ENCODE measurements at regions not wholly inside any gene's neighbourhood (a gene's known extent, or its start where the extent isn't known, plus 50 kb on each side); places are given as distances from the start of the nearest gene placed in this dataset.

DNA sequence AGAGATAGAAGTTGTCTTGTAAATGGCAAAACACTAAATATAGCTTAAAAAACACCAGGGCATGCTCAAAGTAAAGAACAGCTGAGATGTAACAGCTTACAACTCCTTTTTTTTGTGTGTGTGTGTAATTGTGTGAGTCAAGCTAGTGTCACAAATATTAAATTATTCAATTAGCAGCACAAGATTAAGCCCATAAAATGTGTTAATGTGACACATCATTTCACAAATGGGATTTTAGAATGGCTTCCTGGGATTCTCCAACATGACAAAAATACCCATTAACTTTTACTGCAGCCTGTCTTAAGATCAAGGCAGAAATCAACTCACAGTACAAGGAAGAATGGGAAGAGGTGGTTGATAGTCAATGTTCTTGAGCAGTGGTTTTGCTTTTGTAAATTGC lies 251.4 kb downstream of the KIF20B start:
- H3K9ac ChIP-seq (ENCODE audit: low read length): no peak overlapping the region
- no peak overlapping the region for H3K4me3 ChIP-seq (ENCODE audit: low read depth in 1 of 2, low read length in 2 of 2)
- H3K27me3 ChIP-seq (ENCODE audit: control insufficient read depth in 1 of 2, insufficient read depth in 2 of 2, low read length in 2 of 2): no peaks in the 10 kb centered on the region
- H3K4me1 ChIP-seq (ENCODE audit: insufficient read depth, low read length): no peaks in the 10 kb centered on the region
- H3K9me3 ChIP-seq (ENCODE audit: low read length): no peaks in the 10 kb centered on the region
- H3K27ac ChIP-seq (ENCODE audit: low read depth, low read length): no peak overlapping the region
- H3K36me3 ChIP-seq (ENCODE audit: insufficient read depth, low read length): no peaks in the 10 kb centered on the region

DNA sequence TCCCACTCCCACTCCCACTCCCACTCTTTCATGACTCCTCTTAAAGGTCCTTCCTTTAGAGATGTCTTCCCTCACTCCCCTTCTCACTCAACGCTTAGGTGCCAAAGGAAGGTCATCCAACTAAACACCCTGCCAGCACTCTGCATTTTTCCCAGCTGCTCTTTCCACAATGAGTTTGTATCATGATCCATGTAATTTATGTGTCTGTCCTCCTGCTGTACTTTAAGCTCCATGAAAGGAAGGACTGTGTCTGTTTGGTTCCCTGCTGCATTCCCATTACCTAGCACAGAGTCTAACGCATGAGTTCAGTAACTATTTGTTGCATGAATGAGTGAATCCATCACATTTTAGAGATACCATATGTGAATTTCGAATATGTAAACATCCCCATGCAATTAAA lies 252.7 kb downstream of the KIF20B start:
- no peak overlapping the region for H3K9ac ChIP-seq (ENCODE audit: low read length)
- H3K9me3 ChIP-seq (ENCODE audit: low read length): no peaks in the 10 kb centered on the region
- H3K36me3 ChIP-seq (ENCODE audit: insufficient read depth, low read length): no peaks in the 10 kb centered on the region
- no peaks in the 10 kb centered on the region for H3K27me3 ChIP-seq (ENCODE audit: control insufficient read depth in 1 of 2, insufficient read depth in 2 of 2, low read length in 2 of 2)
- no peak overlapping the region for H3K4me3 ChIP-seq (ENCODE audit: low read depth in 1 of 2, low read length in 2 of 2)
- no peaks in the 10 kb centered on the region for H3K4me1 ChIP-seq (ENCODE audit: insufficient read depth, low read length)
- H3K27ac ChIP-seq (ENCODE audit: low read depth, low read length): no peak overlapping the region

DNA sequence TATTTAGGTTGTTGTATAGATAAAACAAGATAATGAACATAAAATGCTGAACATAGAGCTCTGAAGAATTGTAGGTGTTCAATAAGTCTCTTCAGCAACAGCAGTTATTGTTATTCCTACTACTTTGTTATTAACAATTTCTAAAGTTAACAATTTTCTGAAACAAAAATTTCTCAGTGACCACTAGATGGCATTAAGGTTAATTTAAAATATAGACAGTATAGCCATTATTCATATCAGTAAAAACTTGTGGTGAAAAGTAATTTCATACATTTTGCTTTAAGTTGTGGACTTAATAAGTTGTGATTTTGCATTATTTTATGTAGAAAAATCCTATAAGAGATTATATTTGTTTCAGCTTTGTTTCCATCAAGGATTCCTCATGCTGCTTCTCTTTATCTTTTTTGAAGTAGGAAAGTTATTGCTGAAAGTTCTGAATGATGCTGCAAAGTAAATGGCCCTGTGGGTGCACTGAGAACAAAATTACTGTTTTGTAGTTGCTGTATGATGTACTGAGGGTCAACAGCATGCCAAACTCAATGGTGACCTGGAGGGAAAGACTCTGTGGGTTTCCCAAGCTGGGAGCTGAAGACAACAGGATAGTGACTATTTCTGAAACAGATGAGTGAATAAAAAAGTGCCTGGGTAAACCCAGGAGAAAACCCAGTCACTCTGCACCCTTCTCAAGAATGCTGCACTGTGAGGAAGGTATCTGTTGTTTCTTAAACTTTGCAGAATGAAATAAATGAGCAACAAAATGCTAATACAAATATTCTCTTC lies 253.6 kb downstream of the KIF20B start:
- no peak overlapping the region for H3K4me3 ChIP-seq (ENCODE audit: low read depth in 1 of 2, low read length in 2 of 2)
- H3K27me3 ChIP-seq (ENCODE audit: control insufficient read depth in 1 of 2, insufficient read depth in 2 of 2, low read length in 2 of 2): no peaks in the 10 kb centered on the region
- H3K9me3 ChIP-seq (ENCODE audit: low read length): no peaks in the 10 kb centered on the region

GRCh38 chr10:89959433-89960110 lies 258.2 kb downstream of the KIF20B start:
- H3K36me3 ChIP-seq (ENCODE audit: insufficient read depth, low read length): no peaks in the 10 kb centered on the region
- H3K9ac ChIP-seq (ENCODE audit: low read length): no peak overlapping the region
- no peaks in the 10 kb centered on the region for H3K27me3 ChIP-seq (ENCODE audit: control insufficient read depth in 1 of 2, insufficient read depth in 2 of 2, low read length in 2 of 2)
- no peaks in the 10 kb centered on the region for H3K4me1 ChIP-seq (ENCODE audit: insufficient read depth, low read length)
- no peak overlapping the region for H3K4me3 ChIP-seq (ENCODE audit: low read depth in 1 of 2, low read length in 2 of 2)
- H3K9me3 ChIP-seq (ENCODE audit: low read length): no peaks in the 10 kb centered on the region
- H3K27ac ChIP-seq (ENCODE audit: low read depth, low read length): no peak overlapping the region

More for the DNA sequence above, 253.6 kb downstream of the KIF20B start:
- no peaks in the 10 kb centered on the region for H3K4me1 ChIP-seq (ENCODE audit: insufficient read depth, low read length)
- H3K27ac ChIP-seq (ENCODE audit: low read depth, low read length): no peak overlapping the region
- no peaks in the 10 kb centered on the region for H3K36me3 ChIP-seq (ENCODE audit: insufficient read depth, low read length)
- H3K9ac ChIP-seq (ENCODE audit: low read length): no peak overlapping the region

GRCh38 chr10:89963451-89964102 lies 262.2 kb downstream of the KIF20B start:
- H3K27ac ChIP-seq (ENCODE audit: low read depth, low read length): no peak overlapping the region
- H3K4me1 ChIP-seq (ENCODE audit: insufficient read depth, low read length): no peaks in the 10 kb centered on the region
- H3K9me3 ChIP-seq (ENCODE audit: low read length): no peaks in the 10 kb centered on the region
- no peak overlapping the region for H3K9ac ChIP-seq (ENCODE audit: low read length)
- no peaks in the 10 kb centered on the region for H3K36me3 ChIP-seq (ENCODE audit: insufficient read depth, low read length)
- no peak overlapping the region for H3K4me3 ChIP-seq (ENCODE audit: low read depth in 1 of 2, low read length in 2 of 2)
- no peaks in the 10 kb centered on the region for H3K27me3 ChIP-seq (ENCODE audit: control insufficient read depth in 1 of 2, insufficient read depth in 2 of 2, low read length in 2 of 2)

- H3K27ac ChIP-seq (ENCODE audit: low read depth, low read length): no peak overlapping the region
- no peaks in the 10 kb centered on the region for H3K4me1 ChIP-seq (ENCODE audit: insufficient read depth, low read length)
- H3K9me3 ChIP-seq (ENCODE audit: low read length): no peaks in the 10 kb centered on the region
- no peaks in the 10 kb centered on the region for H3K36me3 ChIP-seq (ENCODE audit: insufficient read depth, low read length)
- no peak overlapping the region for H3K9ac ChIP-seq (ENCODE audit: low read length)
- H3K27me3 ChIP-seq (ENCODE audit: control insufficient read depth in 1 of 2, insufficient read depth in 2 of 2, low read length in 2 of 2): no peaks in the 10 kb centered on the region
- no peak overlapping the region for H3K4me3 ChIP-seq (ENCODE audit: low read depth in 1 of 2, low read length in 2 of 2)
Measured at GRCh38 chr10:89966211-89966610, 264.8 kb downstream of the KIF20B start.

DNA sequence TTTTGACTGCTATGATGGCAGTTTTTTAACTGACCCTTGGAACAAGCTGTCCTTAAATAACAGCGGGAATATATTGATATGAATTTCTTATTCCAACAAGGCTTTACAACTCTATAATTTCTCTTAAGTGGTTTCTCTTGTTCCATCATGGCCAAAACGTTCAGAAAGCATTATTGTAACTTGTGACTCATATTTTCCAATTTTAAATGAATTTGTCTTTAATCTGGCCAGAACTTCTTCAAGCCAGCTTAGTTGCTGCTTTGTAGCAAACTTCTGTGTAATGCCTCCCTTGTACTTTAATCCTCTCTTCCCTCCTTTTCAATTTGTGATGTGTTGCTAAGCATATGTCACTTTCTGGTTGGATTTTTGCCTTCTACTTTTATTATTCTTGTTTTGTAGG lies 271.9 kb downstream of the KIF20B start:
- Histone ChIP-seq H3K9ac (ENCODE audit: low read length) (no peak overlapping the region), H3K4me3 (ENCODE audit: low read depth in 1 of 2, low read length in 2 of 2) (no peak overlapping the region)

GRCh38 chr10:89975071-89975470 lies 273.7 kb downstream of the KIF20B start:
- no peak overlapping the region for H3K27ac ChIP-seq (ENCODE audit: low read depth, low read length)
- peaks cover 5% of the 10 kb centered on the region for H3K4me1 ChIP-seq (ENCODE audit: insufficient read depth, low read length)
- H3K9ac ChIP-seq (ENCODE audit: low read length): no peak overlapping the region
- no peaks in the 10 kb centered on the region for H3K9me3 ChIP-seq (ENCODE audit: low read length)
- H3K27me3 ChIP-seq (ENCODE audit: control insufficient read depth in 1 of 2, insufficient read depth in 2 of 2, low read length in 2 of 2): no peaks in the 10 kb centered on the region
- no peaks in the 10 kb centered on the region for H3K36me3 ChIP-seq (ENCODE audit: insufficient read depth, low read length)
- no peak overlapping the region for H3K4me3 ChIP-seq (ENCODE audit: low read depth in 1 of 2, low read length in 2 of 2)

More for the DNA sequence above, 271.9 kb downstream of the KIF20B start:
- no peaks in the 10 kb centered on the region for H3K36me3 ChIP-seq (ENCODE audit: insufficient read depth, low read length)
- no peak overlapping the region for H3K27ac ChIP-seq (ENCODE audit: low read depth, low read length)
- H3K27me3 ChIP-seq (ENCODE audit: control insufficient read depth in 1 of 2, insufficient read depth in 2 of 2, low read length in 2 of 2): no peaks in the 10 kb centered on the region
- H3K4me1 ChIP-seq (ENCODE audit: insufficient read depth, low read length): peaks cover 5% of the 10 kb centered on the region
- H3K9me3 ChIP-seq (ENCODE audit: low read length): no peaks in the 10 kb centered on the region

DNA sequence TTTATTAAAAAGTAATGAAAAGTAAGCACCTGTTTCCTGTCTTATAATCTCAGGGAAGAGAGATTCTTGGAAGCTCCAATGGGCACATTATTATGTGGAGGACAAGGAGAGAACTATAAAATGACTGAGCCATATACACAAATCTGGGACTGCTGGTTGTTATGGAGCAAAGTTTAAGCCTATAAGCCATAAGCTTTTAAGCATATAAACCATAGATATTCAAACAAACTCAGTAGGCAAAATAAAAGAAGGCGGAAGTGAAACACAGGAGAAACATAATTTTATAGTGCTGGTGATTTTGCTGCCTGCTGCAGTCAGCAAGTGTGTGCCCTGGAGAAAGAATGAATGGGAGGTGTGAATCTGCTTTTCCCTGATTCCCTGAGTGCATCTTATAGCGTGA lies 274.4 kb downstream of the KIF20B start:
- H3K27me3 ChIP-seq (ENCODE audit: control insufficient read depth in 1 of 2, insufficient read depth in 2 of 2, low read length in 2 of 2): no peaks in the 10 kb centered on the region
- H3K4me3 ChIP-seq (ENCODE audit: low read depth in 1 of 2, low read length in 2 of 2): no peak overlapping the region
- no peak overlapping the region for H3K27ac ChIP-seq (ENCODE audit: low read depth, low read length)
- H3K9ac ChIP-seq (ENCODE audit: low read length): no peak overlapping the region
- H3K9me3 ChIP-seq (ENCODE audit: low read length): no peaks in the 10 kb centered on the region
- H3K36me3 ChIP-seq (ENCODE audit: insufficient read depth, low read length): no peaks in the 10 kb centered on the region
- peaks cover 5% of the 10 kb centered on the region for H3K4me1 ChIP-seq (ENCODE audit: insufficient read depth, low read length)

- Histone ChIP-seq H3K9ac (ENCODE audit: low read length) (no peak overlapping the region), H3K36me3 (ENCODE audit: insufficient read depth, low read length) (no peaks in the 10 kb centered on the region), H3K4me1 (ENCODE audit: insufficient read depth, low read length) (peaks cover 5% of the 10 kb centered on the region)
Measured at GRCh38 chr10:89978081-89978480, 276.7 kb downstream of the KIF20B start.

DNA sequence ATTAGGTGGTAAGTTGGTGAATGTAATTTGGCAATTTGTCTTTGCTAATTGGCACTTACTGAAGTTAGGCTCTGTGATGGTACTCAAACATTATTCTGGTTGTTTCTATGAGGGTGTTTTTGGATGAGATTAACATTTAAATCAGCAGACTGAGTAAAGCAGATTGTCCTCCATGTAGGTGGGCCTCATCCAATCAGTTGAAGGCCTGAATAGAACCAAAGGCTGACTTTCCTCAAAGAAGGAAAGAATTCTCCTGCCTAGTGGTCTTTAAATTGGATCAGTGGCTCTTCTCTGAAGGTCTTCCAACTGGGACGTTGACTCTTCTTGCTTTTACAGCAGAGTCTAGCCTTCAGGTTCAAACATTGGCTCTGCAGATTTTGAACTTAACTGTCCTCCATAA lies 278.3 kb downstream of the KIF20B start:
- Histone ChIP-seq H3K9me3 (ENCODE audit: low read length) (no peaks in the 10 kb centered on the region), H3K4me3 (ENCODE audit: low read depth in 1 of 2, low read length in 2 of 2) (no peak overlapping the region), H3K4me1 (ENCODE audit: insufficient read depth, low read length) (peaks cover 5% of the 10 kb centered on the region), H3K27me3 (ENCODE audit: control insufficient read depth in 1 of 2, insufficient read depth in 2 of 2, low read length in 2 of 2) (no peaks in the 10 kb centered on the region), H3K27ac (ENCODE audit: low read depth, low read length) (no peak overlapping the region), H3K9ac (ENCODE audit: low read length) (no peak overlapping the region), H3K36me3 (ENCODE audit: insufficient read depth, low read length) (no peaks in the 10 kb centered on the region)

More at GRCh38 chr10:89978081-89978480, 276.7 kb downstream of the KIF20B start:
- Histone ChIP-seq H3K27ac (ENCODE audit: low read depth, low read length) (no peak overlapping the region), H3K4me3 (ENCODE audit: low read depth in 1 of 2, low read length in 2 of 2) (no peak overlapping the region), H3K9me3 (ENCODE audit: low read length) (no peaks in the 10 kb centered on the region), H3K27me3 (ENCODE audit: control insufficient read depth in 1 of 2, insufficient read depth in 2 of 2, low read length in 2 of 2) (no peaks in the 10 kb centered on the region)
